ENCODE measurements at regions not wholly inside any gene's neighbourhood (a gene's known extent, or its start where the extent isn't known, plus 50 kb on each side); places are given as distances from the start of the nearest gene placed in this dataset.
"Not testable (repeated sequence)": the region's sequence is repeated elsewhere in the genome, so short reads cannot be mapped to it uniquely, and the experiment has no call there.

DNA sequence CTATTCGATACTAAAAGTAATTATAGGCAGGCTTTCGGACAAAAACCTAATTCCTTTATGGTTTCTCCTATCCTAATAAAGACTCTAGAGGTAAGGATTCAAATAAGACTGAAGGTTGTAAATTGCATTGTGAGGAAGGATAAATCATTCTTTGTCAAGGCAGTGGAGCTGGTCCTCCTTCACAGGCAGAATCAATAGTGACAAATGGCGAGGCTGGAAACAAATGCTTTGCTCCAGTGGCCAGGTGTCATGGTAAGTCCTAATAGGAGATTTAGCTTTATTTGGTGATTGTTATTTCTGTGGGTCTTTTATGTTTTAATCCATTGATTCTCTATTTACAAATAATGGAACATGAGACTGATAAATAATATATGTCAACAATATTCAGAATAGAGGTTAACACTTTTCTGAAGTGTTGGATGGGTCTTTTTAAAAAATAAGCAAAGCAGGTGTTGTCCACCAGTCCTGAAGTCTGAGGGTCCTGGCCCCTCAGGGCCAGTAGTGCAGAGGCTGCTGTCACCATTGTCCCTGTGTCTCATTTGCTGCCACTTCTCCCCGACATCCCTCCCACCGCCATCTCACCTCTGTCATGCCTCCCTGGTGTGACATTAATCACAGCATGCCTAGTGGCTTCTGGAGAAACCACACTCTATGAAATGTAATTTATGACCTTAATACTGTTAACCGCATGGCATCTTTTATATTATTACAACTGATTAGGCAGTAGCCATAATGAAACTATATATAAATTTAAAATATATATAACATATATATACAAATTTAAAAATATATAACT is 120.9 kb upstream of the MAGI3 start:
- DNase-seq: no peak

DNA sequence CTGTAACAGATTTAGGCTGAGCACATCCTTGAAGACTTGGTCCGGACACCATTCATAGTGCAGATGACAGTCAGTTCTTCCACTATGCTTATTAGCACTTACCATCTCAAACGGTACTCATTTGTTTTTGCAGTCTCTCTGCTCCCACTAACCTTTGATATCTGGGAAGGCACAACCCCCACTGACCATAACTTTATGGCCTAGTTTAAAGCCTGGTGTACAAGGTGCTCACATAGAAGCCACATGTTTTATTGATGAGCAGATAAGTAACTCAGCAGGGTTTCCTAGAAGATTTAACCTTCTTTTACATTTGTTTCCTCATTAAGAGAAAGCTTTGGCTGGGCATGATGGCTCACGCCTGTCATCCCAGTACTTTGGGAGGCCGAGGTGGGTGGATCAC is 119.3 kb upstream of the MAGI3 start:
- no peak for DNase-seq

DNA sequence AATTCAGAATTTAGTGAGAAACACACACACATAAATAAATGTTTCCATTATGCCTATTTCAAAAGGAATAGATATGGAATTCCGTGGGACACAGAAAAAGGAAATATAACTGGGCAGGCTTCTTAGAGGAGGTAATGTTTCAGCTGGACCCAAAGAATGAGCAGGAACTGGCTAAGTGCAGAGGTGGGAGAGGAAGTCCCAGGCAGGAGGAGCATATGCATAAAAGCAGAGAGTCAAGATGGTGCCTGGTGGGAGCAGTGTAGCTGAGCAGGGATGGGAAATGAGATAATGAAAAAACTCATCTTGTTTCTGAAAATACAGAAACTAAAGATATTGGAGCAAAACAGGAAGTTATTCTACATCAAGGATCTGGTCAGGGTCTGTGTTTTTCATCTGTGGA is 115.2 kb upstream of the MAGI3 start:
- no peak for DNase-seq

DNA sequence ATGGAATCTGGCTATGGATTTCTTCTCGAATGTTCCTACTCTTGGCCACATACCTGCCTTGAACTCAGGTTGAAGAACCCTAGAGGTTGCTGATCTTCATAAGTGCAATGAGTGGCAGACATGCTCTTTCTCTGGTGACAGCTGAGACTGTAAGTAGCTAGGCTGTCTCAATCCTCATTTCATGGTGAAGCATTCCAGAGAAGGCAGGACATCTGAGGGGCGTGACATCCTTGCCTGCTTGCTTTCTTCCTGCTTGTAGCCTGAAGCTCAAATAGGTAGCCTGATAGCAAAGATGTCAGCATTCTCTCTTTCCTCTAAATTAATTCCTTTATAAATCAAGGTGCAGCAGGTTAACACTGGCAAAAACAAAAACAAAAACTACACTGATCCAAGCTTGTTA is 114.6 kb upstream of the MAGI3 start:
- DNase-seq: no peak

DNA sequence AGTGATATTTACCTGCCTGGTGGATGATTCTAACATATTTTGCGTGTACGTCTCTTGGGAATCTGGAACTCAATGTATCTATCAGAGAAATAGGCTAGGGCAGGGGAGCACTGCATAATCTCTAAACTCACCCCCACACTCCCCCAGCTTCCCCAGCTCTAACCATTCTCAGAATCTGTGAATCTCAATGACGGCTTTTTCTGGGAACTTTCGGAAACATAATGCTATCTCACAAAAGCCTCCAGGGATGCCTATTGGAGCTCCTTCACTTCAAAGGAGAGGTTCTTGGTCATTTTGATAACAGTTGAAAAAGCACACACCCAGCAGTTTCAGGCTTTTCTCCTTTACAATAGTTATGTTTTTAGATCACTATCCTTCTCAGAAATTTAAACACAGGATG is 113.8 kb upstream of the MAGI3 start:
- no peak for DNase-seq

GRCh38 chr1:113278371-113278770 is 111.9 kb upstream of the MAGI3 start:
- no peak for DNase-seq

GRCh38 chr1:113278777-113279176 is 111.5 kb upstream of the MAGI3 start:
- no peak for DNase-seq

- no peak for DNase-seq
These were observed 110.4 kb upstream of the MAGI3 start for GRCh38 chr1:113279776-113280391.

GRCh38 chr1:113280581-113280980 is 109.7 kb upstream of the MAGI3 start:
- no peak for DNase-seq

DNA sequence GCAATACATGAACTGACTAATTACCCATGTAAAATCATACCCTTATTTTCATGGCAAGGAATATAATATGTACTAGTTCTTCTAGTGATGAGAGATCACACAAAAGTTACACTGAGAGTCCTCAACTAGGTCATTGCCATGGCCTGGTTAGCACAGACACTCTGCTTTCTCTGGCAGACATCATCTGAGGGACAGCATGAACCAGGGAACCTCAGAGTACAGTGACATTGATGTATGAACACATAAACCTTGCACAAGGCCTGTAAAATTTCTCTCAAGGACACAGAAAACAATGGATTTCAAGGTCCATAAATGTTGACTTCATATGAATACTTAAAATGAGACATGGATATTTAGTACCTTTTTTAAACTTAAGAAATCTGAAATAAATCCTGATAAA is 108.8 kb upstream of the MAGI3 start:
- no peak for DNase-seq

GRCh38 chr1:113282008-113282892 is 108.1 kb upstream of the MAGI3 start:
- DNase-seq: no peak

DNA sequence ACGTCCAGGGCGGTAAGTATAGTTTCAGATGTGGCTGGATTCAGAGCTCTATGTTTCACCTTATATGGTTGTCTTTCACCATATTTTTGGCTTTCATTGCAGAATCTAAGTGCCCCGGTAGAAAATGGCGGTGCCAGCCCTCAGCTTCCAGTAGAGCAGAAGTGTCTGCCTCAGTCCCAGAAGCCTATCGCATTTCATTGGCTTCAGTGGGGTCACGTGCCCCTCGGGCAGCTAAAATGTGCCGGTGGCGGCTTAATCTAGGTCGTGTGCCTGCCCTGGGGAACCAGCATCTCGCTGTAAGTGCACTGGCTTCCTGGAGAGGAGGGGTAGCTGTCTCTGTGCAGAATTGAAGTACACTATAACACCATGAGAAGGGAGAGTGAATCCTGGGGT is 107.4 kb upstream of the MAGI3 start:
- DNase-seq: no peak

DNA sequence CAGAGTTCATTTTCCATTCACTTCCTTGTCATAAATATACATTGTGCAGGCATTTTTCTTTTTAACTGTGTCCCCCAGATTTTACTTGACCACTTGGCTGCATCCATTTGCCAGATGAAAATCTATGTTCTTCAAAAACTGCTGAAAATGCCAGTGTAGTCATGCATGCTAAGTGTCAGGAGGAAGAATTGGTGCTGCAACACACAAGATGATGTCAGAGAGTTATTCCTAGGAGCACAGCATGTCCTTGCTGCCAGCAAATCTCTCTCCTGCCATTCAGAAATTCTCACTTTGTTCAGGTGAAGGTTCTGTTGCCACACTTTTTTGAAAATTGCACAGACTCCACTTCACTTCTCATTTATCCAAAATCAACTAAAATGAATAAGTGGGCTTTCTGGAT is 106.4 kb upstream of the MAGI3 start:
- DNase-seq: no peak

GRCh38 chr1:113286156-113286555 is 104.2 kb upstream of the MAGI3 start:
- DNase-seq: no peak

GRCh38 chr1:113291777-113292602 is 98.3 kb upstream of the MAGI3 start:
- no peak for DNase-seq

- no peak for DNase-seq
These were observed 97.6 kb upstream of the MAGI3 start for GRCh38 chr1:113292603-113293255.

GRCh38 chr1:113293256-113293626 is 97.1 kb upstream of the MAGI3 start:
- no peak for DNase-seq

- no peak for DNase-seq
These were observed 92.6 kb upstream of the MAGI3 start for GRCh38 chr1:113297749-113298148.

GRCh38 chr1:113298941-113299340 is 91.4 kb upstream of the MAGI3 start:
- no peak for DNase-seq

- no peak for DNase-seq
These were observed 87.7 kb upstream of the MAGI3 start for GRCh38 chr1:113302636-113303035.

- DNase-seq: no peak
These were observed 87.0 kb upstream of the MAGI3 start for GRCh38 chr1:113303267-113303666.

DNA sequence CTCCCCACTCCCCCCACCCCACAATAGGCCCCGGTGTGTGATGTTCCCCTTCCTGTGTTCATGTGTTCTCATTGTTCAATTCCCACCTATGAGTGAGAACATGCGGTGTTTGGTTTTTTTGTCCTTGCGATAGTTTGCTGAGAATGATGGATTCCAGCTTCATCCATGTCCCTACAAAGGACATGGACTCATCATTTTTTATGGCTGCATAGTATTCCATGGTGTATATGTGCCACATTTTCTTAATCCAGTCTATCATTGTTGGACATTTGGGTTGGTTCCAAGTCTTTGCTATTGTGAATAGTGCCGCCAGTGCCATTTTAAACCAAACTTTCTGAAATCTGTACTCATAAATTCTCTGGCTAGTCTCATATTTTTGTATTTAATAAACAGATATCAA is 85.3 kb upstream of the MAGI3 start:
- not testable (repeated sequence) for DNase-seq

Measured in EL (cell line).